HL-60/S4 treated with retinoic acid at 250 ng/mL for 4 days and 3 days (cell line): ENCODE measurements at regions not wholly inside any gene's neighbourhood (a gene's known extent, or its start where the extent isn't known, plus 50 kb on each side); places are given as distances from the start of the nearest gene placed in this dataset.

ENCODE experiments used
- in situ Hi-C: fragments of 300-500 bp; cut with MboI; formaldehyde crosslinking; loops from 2 replicates; pipeline ENCODE4 v1.7.0; 2022; ENCODE audit warnings: low sequenced_read_pairs

GRCh38 chr6:134680433-134680832, 269.5 kb downstream of the ALDH8A1 start:
- in situ Hi-C loops, result no loop called here

- in situ Hi-C loops, result no loop called here
Measured at GRCh38 chr6:134680021-134680420, 269.9 kb downstream of the ALDH8A1 start.

GRCh38 chr6:134678436-134678889, 271.4 kb downstream of the ALDH8A1 start:
- in situ Hi-C loops, result no loop called here

GRCh38 chr6:134676307-134677281, 273.3 kb downstream of the ALDH8A1 start:
- in situ Hi-C loops, result no loop called here

- in situ Hi-C loops, result no loop called here
Measured at GRCh38 chr6:134675110-134676054, 274.5 kb downstream of the ALDH8A1 start.

- in situ Hi-C loops, result no loop called here
Measured at GRCh38 chr6:134674562-134674961, 275.3 kb downstream of the ALDH8A1 start.

GRCh38 chr6:134669485-134669884, 280.4 kb downstream of the ALDH8A1 start:
- in situ Hi-C loops, result no loop called here

- in situ Hi-C loops, result no loop called here
Measured at GRCh38 chr6:134667111-134667510, 282.8 kb downstream of the ALDH8A1 start.

GRCh38 chr6:134666125-134666524, 283.8 kb downstream of the ALDH8A1 start:
- in situ Hi-C loops, result no loop called here

- in situ Hi-C loops, result no loop called here
Measured at GRCh38 chr6:134665029-134665723, 284.7 kb downstream of the ALDH8A1 start.

- in situ Hi-C loops, result no loop called here
Measured at GRCh38 chr6:134663800-134664535, 285.9 kb downstream of the ALDH8A1 start.

GRCh38 chr6:134663356-134663755, 286.5 kb downstream of the ALDH8A1 start:
- in situ Hi-C loops, result no loop called here

- in situ Hi-C loops, result no loop called here
Measured at GRCh38 chr6:134662077-134662700, 287.7 kb downstream of the ALDH8A1 start.

- in situ Hi-C loops, result loop anchor here (10.0 kb wide), 1 partner anchor 155 kb away; no protein-coding TSS in a partner anchor
Measured at GRCh38 chr6:134659885-134660284, 290.0 kb downstream of the ALDH8A1 start.

- in situ Hi-C loops, result loop anchor here (10.0 kb wide), 1 partner anchor 156 kb away; no protein-coding TSS in a partner anchor
Measured at GRCh38 chr6:134658596-134658995, 291.3 kb downstream of the ALDH8A1 start.

- in situ Hi-C loops, result loop anchor here (10.0 kb wide), 1 partner anchor 157 kb away; no protein-coding TSS in a partner anchor
Measured at GRCh38 chr6:134657751-134658527, 292.0 kb downstream of the ALDH8A1 start.

- in situ Hi-C loops, result loop anchor here (10.0 kb wide), 1 partner anchor 157 kb away; no protein-coding TSS in a partner anchor
Measured at GRCh38 chr6:134657343-134657742, 292.6 kb downstream of the ALDH8A1 start.

GRCh38 chr6:134654751-134655150, 295.1 kb downstream of the ALDH8A1 start:
- in situ Hi-C loops, result loop anchor here (10.0 kb wide), 1 partner anchor 160 kb away; no protein-coding TSS in a partner anchor
